Neuronal stem cell (in vitro differentiated cells): ENCODE measurements at regions not wholly inside any gene's neighbourhood (a gene's known extent, or its start where the extent isn't known, plus 50 kb on each side); places are given as distances from the start of the nearest gene placed in this dataset.
A peak's percentile ranks its signal among the peaks of the same experiment; 100 is the strongest.

Experiments
- DNase-seq: peaks from one replicate; pipeline ENCODE4 v3.0.0-alpha.2; 2013; ENCODE audit warnings: low spot score
- H2AFZ ChIP-seq: one replicate; pipeline ENCODE4 v1.6.1; 2013; ENCODE audit warnings: mild to moderate bottlenecking, low read length, inconsistent platforms
- H2AK5ac ChIP-seq: 2 replicates; pipeline ENCODE4 v1.6.1; 2013; ENCODE audit warnings: low read depth, mild to moderate bottlenecking, inconsistent platforms, low read length, moderate library complexity, mixed read lengths
- H2BK120ac ChIP-seq: 2 replicates; pipeline ENCODE4 v1.6.1; 2013; ENCODE audit warnings: low read depth, mild to moderate bottlenecking, inconsistent platforms, low read length, moderate library complexity, mixed read lengths
- H2BK12ac ChIP-seq: one replicate; pipeline ENCODE4 v1.6.1; 2013; ENCODE audit warnings: low read length, inconsistent platforms
- H2BK15ac ChIP-seq: 2 replicates; pipeline ENCODE4 v1.6.1; 2013; ENCODE audit warnings: mild to moderate bottlenecking, low read length, inconsistent platforms, mixed read lengths
- H2BK5ac ChIP-seq: one replicate; pipeline ENCODE4 v1.6.1; 2013; ENCODE audit warnings: inconsistent platforms, mild to moderate bottlenecking, low read length, moderate library complexity
- H3K14ac ChIP-seq: one replicate; pipeline ENCODE4 v1.6.1; 2013; ENCODE audit warnings: low read length, inconsistent platforms
- H3K18ac ChIP-seq: 2 replicates; pipeline ENCODE4 v1.6.1; 2013; ENCODE audit warnings: low read length, inconsistent platforms
- H3K23ac ChIP-seq: 2 replicates; pipeline ENCODE4 v1.6.1; 2013; ENCODE audit warnings: low read depth, mild to moderate bottlenecking, mixed read lengths, low read length, inconsistent platforms; ENCODE audit not compliant: poor library complexity
- H3K27ac ChIP-seq: replicated peaks from 3 replicates; pipeline ENCODE4 v1.5.1; 2013; ENCODE audit warnings: low read length, inconsistent platforms
- H3K27me3 ChIP-seq, 3 experiments: 2 replicates each; pipeline ENCODE4 v1.6.1; 2013; ENCODE audit warnings: low read length in 3 of 3, mild to moderate bottlenecking in 2 of 3, inconsistent platforms in 1 of 3, low read depth in 1 of 3, mixed read lengths in 1 of 3, moderate library complexity in 1 of 3; ENCODE audit not compliant: control insufficient read depth in 3 of 3, insufficient read depth in 3 of 3
- H3K36me3 ChIP-seq, 2 donors: replicated peaks in 1 of 2; 2 replicates each; pipeline ENCODE4 v1.6.1; 2013; ENCODE audit warnings: low read length in 2 of 2; ENCODE audit not compliant: control insufficient read depth in 2 of 2, insufficient read depth in 2 of 2
- H3K4ac ChIP-seq: 2 replicates; pipeline ENCODE4 v1.6.1; 2013; ENCODE audit warnings: inconsistent platforms, mild to moderate bottlenecking, low read length, moderate library complexity
- H3K4me1 ChIP-seq, 2 donors: 1 replicate in 1 of 2; 2 replicates in 1 of 2; pipeline ENCODE4 v1.6.1; 2013; ENCODE audit warnings: low read length in 2 of 2, low read depth in 1 of 2; ENCODE audit not compliant: control insufficient read depth in 2 of 2, insufficient read depth in 1 of 2
- H3K4me2 ChIP-seq: one replicate; pipeline ENCODE4 v1.6.1; 2013; ENCODE audit warnings: mild to moderate bottlenecking, low read length, inconsistent platforms; ENCODE audit not compliant: insufficient read depth, poor library complexity, severe bottlenecking
- H3K4me3 ChIP-seq, 2 donors: 2 replicates each; pipeline ENCODE4 v1.5.1; 2013; ENCODE audit warnings: low read length in 2 of 2, mild to moderate bottlenecking in 2 of 2, inconsistent platforms in 1 of 2, moderate library complexity in 1 of 2
- H3K79me1 ChIP-seq: one replicate; pipeline ENCODE4 v1.6.1; 2013; ENCODE audit warnings: low read depth, mild to moderate bottlenecking, inconsistent platforms, low read length, moderate library complexity
- H3K9ac ChIP-seq: one replicate; pipeline ENCODE4 v1.6.1; 2013; ENCODE audit warnings: mild to moderate bottlenecking, low read depth, low read length, inconsistent platforms; ENCODE audit not compliant: poor library complexity
- H3K9me3 ChIP-seq, 2 donors: replicated peaks in 1 of 2; 2 replicates each; pipeline versions ENCODE3 to v1.6.1; 2013; ENCODE audit warnings: low read length in 2 of 2, mild to moderate bottlenecking in 2 of 2, inconsistent platforms in 1 of 2, low read depth in 1 of 2, mixed read lengths in 1 of 2, moderate library complexity in 1 of 2; ENCODE audit not compliant: control insufficient read depth in 2 of 2, insufficient read depth in 1 of 2
- H4K8ac ChIP-seq: one replicate; pipeline ENCODE4 v1.6.1; 2013; ENCODE audit warnings: low read depth, mild to moderate bottlenecking, inconsistent platforms, low read length, moderate library complexity
- H4K91ac ChIP-seq: one replicate; pipeline ENCODE4 v1.6.1; 2013; ENCODE audit warnings: low read length, low read depth, mild to moderate bottlenecking, inconsistent platforms; ENCODE audit not compliant: poor library complexity
- WGBS, 2 donors: extraction: QIAGEN DNeasy Blood & Tissue Kit; methylation state at CpG; one replicate each; pipeline ENCODE4 v1.1.7; 2013; ENCODE audit warnings: missing lambda C conversion rate in 2 of 2, mixed read lengths in 1 of 2; ENCODE audit not compliant: insufficient read length in 2 of 2, insufficient replicate concordance in 1 of 2; ENCODE audit errors: extremely low coverage in 2 of 2; 5-methylcytosine and 5-hydroxymethylcytosine counted together

GRCh38 chr20:4563534-4563933 lies 122.7 kb upstream of the PRNP start:
- H4K91ac ChIP-seq: no peak overlapping the region
- no peak overlapping the region for H2AK5ac ChIP-seq
- H3K14ac ChIP-seq: no peak overlapping the region

GRCh38 chr20:4563031-4563430 lies 123.2 kb upstream of the PRNP start:
- H3K27me3 ChIP-seq: no peaks in the 10 kb centered on the region
- no peak overlapping the region for H2BK15ac ChIP-seq
- no peak overlapping the region for H2AFZ ChIP-seq
- H3K14ac ChIP-seq: no peak overlapping the region
- no peak for DNase-seq
- H3K23ac ChIP-seq: no peak overlapping the region
- no peak overlapping the region for H3K18ac ChIP-seq
- no peak overlapping the region for H2BK12ac ChIP-seq
- H3K4me2 ChIP-seq: no peak overlapping the region
- H2BK5ac ChIP-seq: no peak overlapping the region
- no peaks in the 10 kb centered on the region for H3K36me3 ChIP-seq
- H4K8ac ChIP-seq: no peak overlapping the region
- H2AK5ac ChIP-seq: no peak overlapping the region
- H4K91ac ChIP-seq: no peak overlapping the region
- no peak overlapping the region for H3K27ac ChIP-seq
- no peak overlapping the region for H3K4me3 ChIP-seq
- no peaks in the 10 kb centered on the region for H3K79me1 ChIP-seq
- no peaks in the 10 kb centered on the region for H3K9me3 ChIP-seq
- H3K4ac ChIP-seq: no peak overlapping the region
- no peak overlapping the region for H2BK120ac ChIP-seq
- no peaks in the 10 kb centered on the region for H3K4me1 ChIP-seq
- H3K9ac ChIP-seq: no peak overlapping the region

More at GRCh38 chr20:4563534-4563933, 122.7 kb upstream of the PRNP start:
- Histone ChIP-seq H3K4me1 (no peaks in the 10 kb centered on the region), H3K79me1 (no peaks in the 10 kb centered on the region), H2BK120ac (no peak overlapping the region), H3K36me3 (no peaks in the 10 kb centered on the region), H2BK15ac (no peak overlapping the region), H3K4me2 (no peak overlapping the region), H3K27ac (no peak overlapping the region), H3K9ac (no peak overlapping the region), H3K4ac (no peak overlapping the region), H3K23ac (no peak overlapping the region), H3K9me3 (no peaks in the 10 kb centered on the region), H2AFZ (no peak overlapping the region), H3K18ac (no peak overlapping the region), H2BK5ac (no peak overlapping the region), H4K8ac (no peak overlapping the region), H3K4me3 (no peak overlapping the region), H2BK12ac (no peak overlapping the region), H3K27me3 (no peaks in the 10 kb centered on the region)
- DNase-seq: peak; percentile 27
- WGBS, 2 donors: no CpG with 5 or more reads among the region's 4 CpGs

GRCh38 chr20:4560667-4561066 lies 125.6 kb upstream of the PRNP start:
- no peak overlapping the region for H4K8ac ChIP-seq
- H3K27ac ChIP-seq: no peak overlapping the region
- H3K9me3 ChIP-seq: no peaks in the 10 kb centered on the region
- no peak overlapping the region for H2BK15ac ChIP-seq
- H3K4me3 ChIP-seq: no peak overlapping the region
- H3K79me1 ChIP-seq: no peaks in the 10 kb centered on the region
- DNase-seq: no peak
- H4K91ac ChIP-seq: no peak overlapping the region
- no peaks in the 10 kb centered on the region for H3K36me3 ChIP-seq
- H2BK5ac ChIP-seq: no peak overlapping the region
- H3K27me3 ChIP-seq: no peaks in the 10 kb centered on the region
- H3K9ac ChIP-seq: no peak overlapping the region
- no CpG with 5 or more reads among the region's 2 CpGs for WGBS, 2 donors
- H2BK12ac ChIP-seq: no peak overlapping the region
- H2AFZ ChIP-seq: no peak overlapping the region
- H2AK5ac ChIP-seq: no peak overlapping the region
- H3K4me2 ChIP-seq: no peak overlapping the region
- H3K23ac ChIP-seq: no peak overlapping the region
- H3K4ac ChIP-seq: no peak overlapping the region
- H3K14ac ChIP-seq: no peak overlapping the region
- H2BK120ac ChIP-seq: no peak overlapping the region
- H3K4me1 ChIP-seq: no peaks in the 10 kb centered on the region
- H3K18ac ChIP-seq: no peak overlapping the region

GRCh38 chr20:4559906-4560305 lies 126.3 kb upstream of the PRNP start:
- H2BK5ac ChIP-seq: no peak overlapping the region
- no peak overlapping the region for H3K18ac ChIP-seq
- no peak overlapping the region for H3K4me3 ChIP-seq
- H4K91ac ChIP-seq: no peak overlapping the region
- no peak overlapping the region for H3K14ac ChIP-seq
- no peak overlapping the region for H3K9ac ChIP-seq
- H3K36me3 ChIP-seq: no peaks in the 10 kb centered on the region
- H3K23ac ChIP-seq: no peak overlapping the region
- no peaks in the 10 kb centered on the region for H3K9me3 ChIP-seq
- no peaks in the 10 kb centered on the region for H3K4me1 ChIP-seq
- H3K4ac ChIP-seq: no peak overlapping the region
- H3K27ac ChIP-seq: no peak overlapping the region
- H2BK15ac ChIP-seq: no peak overlapping the region
- no peak overlapping the region for H2AFZ ChIP-seq
- no peak overlapping the region for H3K4me2 ChIP-seq
- no peak overlapping the region for H2BK120ac ChIP-seq
- no peak for DNase-seq
- H2AK5ac ChIP-seq: no peak overlapping the region
- no peaks in the 10 kb centered on the region for H3K79me1 ChIP-seq
- no peak overlapping the region for H2BK12ac ChIP-seq
- WGBS, 2 donors: no CpG with 5 or more reads among the region's 2 CpGs
- H4K8ac ChIP-seq: no peak overlapping the region
- H3K27me3 ChIP-seq: no peaks in the 10 kb centered on the region
